ENCODE measurements at regions not wholly inside any gene's neighbourhood (a gene's known extent, or its start where the extent isn't known, plus 50 kb on each side); places are given as distances from the start of the nearest gene placed in this dataset.
A peak's percentile ranks its signal among the peaks of the same experiment; 100 is the strongest.

GRCh38 chr6:126662966-126663365, 323.1 kb downstream of the CENPW start:
- H3K4me2 ChIP-seq (ENCODE audit: low read length) = no peak overlapping the region
- TF ChIP-seq CTCF (IDR thresholded peaks at IDR 0.05; ENCODE audit: insufficient read depth, low read depth, low read length) (no peak), EZH2 (IDR thresholded peaks at IDR 0.05; ENCODE audit: insufficient read depth, low read length) (no peak)
- no peak overlapping the region for H3K27ac ChIP-seq (ENCODE audit: low read depth, low read length)

GRCh38 chr6:126664271-126664670, 324.4 kb downstream of the CENPW start:
- H3K4me3 Mint-ChIP-seq (ENCODE audit: unreplicated experiment) = no peak overlapping the region
- FAIRE-seq = no peak

More at GRCh38 chr6:126662966-126663365, 323.1 kb downstream of the CENPW start:
- H3K79me2 ChIP-seq (ENCODE audit: insufficient read depth, low read length) = no peaks in the 10 kb centered on the region
- H3K27ac Mint-ChIP-seq (ENCODE audit: unreplicated experiment) = no peak overlapping the region
- no peaks in the 10 kb centered on the region for H3K36me3 Mint-ChIP-seq (ENCODE audit: low read depth, unreplicated experiment)
- DNase-seq (ENCODE audit: low read depth) (no peak), FAIRE-seq (peak; percentile 41)
- no peaks in the 10 kb centered on the region for H3K27me3 Mint-ChIP-seq (ENCODE audit: low read depth, unreplicated experiment)
- H3K4me1 Mint-ChIP-seq (ENCODE audit: low read depth, unreplicated experiment) = peaks cover 17% of the 10 kb centered on the region
- H3K4me1 ChIP-seq (ENCODE audit: insufficient read depth, low read length) = peaks cover 3% of the 10 kb centered on the region
- no peaks in the 10 kb centered on the region for H3K36me3 ChIP-seq (ENCODE audit: insufficient read depth, low read length)
- no peak overlapping the region for H3K4me3 ChIP-seq (ENCODE audit: insufficient read depth, low read depth, low read length)
- H2AFZ ChIP-seq (ENCODE audit: low read depth, low read length) = no peak overlapping the region
- no peaks in the 10 kb centered on the region for H4K20me1 ChIP-seq (ENCODE audit: insufficient read depth, low read length)
- no peak overlapping the region for H3K4me3 Mint-ChIP-seq (ENCODE audit: unreplicated experiment)
- no peaks in the 10 kb centered on the region for H3K27me3 ChIP-seq (ENCODE audit: insufficient read depth, low read length)
- H3K9me3 Mint-ChIP-seq (ENCODE audit: unreplicated experiment) = no peaks in the 10 kb centered on the region
- H3K9me3 ChIP-seq (ENCODE audit: insufficient read depth, low read depth, low read length) = no peaks in the 10 kb centered on the region
- H3K9ac ChIP-seq (ENCODE audit: low read length) = no peak overlapping the region

More at GRCh38 chr6:126664271-126664670, 324.4 kb downstream of the CENPW start:
- no peak overlapping the region for H2AFZ ChIP-seq (ENCODE audit: low read depth, low read length)
- no peaks in the 10 kb centered on the region for H4K20me1 ChIP-seq (ENCODE audit: insufficient read depth, low read length)
- H3K4me3 ChIP-seq (ENCODE audit: insufficient read depth, low read depth, low read length) = no peak overlapping the region
- Mint-ChIP-seq H3K4me1 (ENCODE audit: low read depth, unreplicated experiment) (peaks cover 16% of the 10 kb centered on the region), H3K36me3 (ENCODE audit: low read depth, unreplicated experiment) (no peaks in the 10 kb centered on the region), H3K27ac (ENCODE audit: unreplicated experiment) (no peak overlapping the region), H3K27me3 (ENCODE audit: low read depth, unreplicated experiment) (no peaks in the 10 kb centered on the region), H3K9me3 (ENCODE audit: unreplicated experiment) (no peaks in the 10 kb centered on the region)
- no peaks in the 10 kb centered on the region for H3K36me3 ChIP-seq (ENCODE audit: insufficient read depth, low read length)
- peak; percentile 12 for DNase-seq (ENCODE audit: low read depth)
- no peaks in the 10 kb centered on the region for H3K9me3 ChIP-seq (ENCODE audit: insufficient read depth, low read depth, low read length)
- no peak overlapping the region for H3K9ac ChIP-seq (ENCODE audit: low read length)
- peaks cover 3% of the 10 kb centered on the region for H3K4me1 ChIP-seq (ENCODE audit: insufficient read depth, low read length)
- TF ChIP-seq CTCF (IDR thresholded peaks at IDR 0.05; ENCODE audit: insufficient read depth, low read depth, low read length) (no peak), EZH2 (IDR thresholded peaks at IDR 0.05; ENCODE audit: insufficient read depth, low read length) (no peak)
- H3K27me3 ChIP-seq (ENCODE audit: insufficient read depth, low read length) = no peaks in the 10 kb centered on the region
- H3K27ac ChIP-seq (ENCODE audit: low read depth, low read length) = no peak overlapping the region
- no peak overlapping the region for H3K4me2 ChIP-seq (ENCODE audit: low read length)
- no peaks in the 10 kb centered on the region for H3K79me2 ChIP-seq (ENCODE audit: insufficient read depth, low read length)
